GM12891 (cell line): ENCODE measurements at regions not wholly inside any gene's neighbourhood (a gene's known extent, or its start where the extent isn't known, plus 50 kb on each side); places are given as distances from the start of the nearest gene placed in this dataset.

Experiments used
- POLR2AphosphoS5 ChIP-seq: IDR thresholded peaks from 2 replicates; pipeline ENCODE4 v1.6.1; 2011; ENCODE audit warnings: low read depth, low read length, control low read depth
- TAF1 ChIP-seq: IDR thresholded peaks from 2 replicates; pipeline ENCODE4 v1.6.1; 2011; ENCODE audit warnings: low read depth, low read length, control low read depth

- TF ChIP-seq POLR2AphosphoS5 (no peak), TAF1 (no peak)
These were observed 269.3 kb downstream of the BUD13 start for GRCh38 chr11:116503216-116504160.
